HFFc6 (cell line): ENCODE measurements at regions not wholly inside any gene's neighbourhood (a gene's known extent, or its start where the extent isn't known, plus 50 kb on each side); places are given as distances from the start of the nearest gene placed in this dataset.

Source experiments
- DNase-seq: peaks from one replicate; pipeline ENCODE4 v3.0.0-alpha.2; 2018
- H3K27ac Mint-ChIP-seq: 2 replicates; pipeline ENCODE4 v1.8.0; 2020; ENCODE audit warnings: mild to moderate bottlenecking, mixed read lengths
- H3K27me3 Mint-ChIP-seq: 2 replicates; pipeline ENCODE4 v1.8.0; 2021; ENCODE audit warnings: mild to moderate bottlenecking, moderate library complexity, mixed read lengths; ENCODE audit not compliant: insufficient read depth
- H3K36me3 Mint-ChIP-seq: 2 replicates; pipeline ENCODE4 v1.8.0; 2021; ENCODE audit warnings: low read depth, mixed read lengths
- H3K4me1 Mint-ChIP-seq: 2 replicates; pipeline ENCODE4 v1.8.0; 2020; ENCODE audit warnings: low read depth, mixed read lengths
- H3K4me3 Mint-ChIP-seq: 2 replicates; pipeline ENCODE4 v1.8.0; 2020; ENCODE audit warnings: mild to moderate bottlenecking, moderate library complexity, mixed read lengths
- H3K9me3 Mint-ChIP-seq: 2 replicates; pipeline ENCODE4 v1.8.0; 2020; ENCODE audit warnings: mild to moderate bottlenecking, mixed read lengths
- TF ChIP-seq, protein P1 (sequence below): fragments of 200-600 bp; sonication (generic); IDR thresholded peaks from 2 replicates; pipeline ENCODE4 v1.5.0; 2021; ENCODE audit warnings: antibody characterized with exemption, mild to moderate bottlenecking

DNA sequence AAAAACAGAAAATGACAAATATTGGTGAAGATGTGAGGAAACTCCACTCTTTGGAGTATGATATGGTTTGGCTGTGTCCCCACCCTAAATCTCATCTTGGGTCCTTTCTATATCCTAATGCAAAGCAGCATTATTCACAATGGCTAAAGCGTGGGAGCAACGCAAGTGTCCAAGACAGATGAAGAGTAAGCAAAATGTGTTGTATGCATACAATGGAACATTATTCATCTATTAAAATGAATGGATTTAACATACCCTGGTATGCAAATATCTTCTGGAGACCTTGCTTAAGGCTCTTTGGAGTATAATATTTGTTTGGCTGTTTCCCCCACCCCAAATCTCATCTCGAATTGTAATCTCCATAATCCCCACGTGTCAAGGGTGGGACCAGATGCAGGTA lies 839.8 kb upstream of the POM121L12 start:
- Mint-ChIP-seq H3K4me3 (no peak overlapping the region), H3K4me1 (no peaks in the 10 kb centered on the region), H3K27me3 (no peaks in the 10 kb centered on the region), H3K9me3 (peaks cover 21% of the 10 kb centered on the region), H3K27ac (no peak overlapping the region), H3K36me3 (no peaks in the 10 kb centered on the region)
- DNase-seq, result no peak
- TF ChIP-seq, protein P1, sequence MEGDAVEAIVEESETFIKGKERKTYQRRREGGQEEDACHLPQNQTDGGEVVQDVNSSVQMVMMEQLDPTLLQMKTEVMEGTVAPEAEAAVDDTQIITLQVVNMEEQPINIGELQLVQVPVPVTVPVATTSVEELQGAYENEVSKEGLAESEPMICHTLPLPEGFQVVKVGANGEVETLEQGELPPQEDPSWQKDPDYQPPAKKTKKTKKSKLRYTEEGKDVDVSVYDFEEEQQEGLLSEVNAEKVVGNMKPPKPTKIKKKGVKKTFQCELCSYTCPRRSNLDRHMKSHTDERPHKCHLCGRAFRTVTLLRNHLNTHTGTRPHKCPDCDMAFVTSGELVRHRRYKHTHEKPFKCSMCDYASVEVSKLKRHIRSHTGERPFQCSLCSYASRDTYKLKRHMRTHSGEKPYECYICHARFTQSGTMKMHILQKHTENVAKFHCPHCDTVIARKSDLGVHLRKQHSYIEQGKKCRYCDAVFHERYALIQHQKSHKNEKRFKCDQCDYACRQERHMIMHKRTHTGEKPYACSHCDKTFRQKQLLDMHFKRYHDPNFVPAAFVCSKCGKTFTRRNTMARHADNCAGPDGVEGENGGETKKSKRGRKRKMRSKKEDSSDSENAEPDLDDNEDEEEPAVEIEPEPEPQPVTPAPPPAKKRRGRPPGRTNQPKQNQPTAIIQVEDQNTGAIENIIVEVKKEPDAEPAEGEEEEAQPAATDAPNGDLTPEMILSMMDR, result no peak

DNA sequence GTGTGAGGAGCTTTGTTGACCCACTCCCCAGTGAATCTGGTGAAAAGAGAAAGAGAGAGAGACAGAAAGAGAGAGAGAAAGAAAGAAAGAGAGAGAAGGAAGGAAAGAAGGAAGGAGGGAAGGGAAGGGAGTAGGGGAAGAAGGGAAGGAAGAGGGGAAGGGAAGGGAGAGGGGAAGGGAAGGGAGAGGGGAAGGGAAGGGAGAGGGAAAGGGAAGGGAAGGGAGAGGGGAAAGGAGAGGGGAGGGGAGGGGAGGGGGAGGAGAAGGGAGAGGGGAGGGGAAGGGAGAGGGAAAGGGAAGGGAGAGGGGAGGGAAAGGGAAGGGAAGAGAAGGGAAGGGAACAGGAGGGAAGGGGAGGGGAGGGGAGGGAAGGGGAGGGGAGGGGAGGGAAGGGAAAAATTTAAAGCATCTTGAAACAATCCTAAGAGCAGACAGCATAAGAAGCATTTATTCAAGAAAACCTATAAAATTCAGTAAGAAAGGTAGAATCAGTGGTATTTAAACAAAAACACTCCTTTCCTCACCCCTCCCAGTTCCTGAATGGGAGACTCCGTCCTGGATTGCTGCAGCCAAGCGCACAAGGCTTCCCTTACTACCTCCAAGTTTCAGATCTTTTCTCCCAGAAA lies 846.2 kb upstream of the POM121L12 start:
- no peak for DNase-seq
- Mint-ChIP-seq H3K4me1 (no peaks in the 10 kb centered on the region), H3K9me3 (peaks cover 29% of the 10 kb centered on the region), H3K4me3 (no peak overlapping the region), H3K36me3 (peaks cover 2% of the 10 kb centered on the region; the same call in 1 of the 2 replicates), H3K27ac (no peak overlapping the region), H3K27me3 (no peaks in the 10 kb centered on the region)
- TF ChIP-seq, protein P1, result no peak

DNA sequence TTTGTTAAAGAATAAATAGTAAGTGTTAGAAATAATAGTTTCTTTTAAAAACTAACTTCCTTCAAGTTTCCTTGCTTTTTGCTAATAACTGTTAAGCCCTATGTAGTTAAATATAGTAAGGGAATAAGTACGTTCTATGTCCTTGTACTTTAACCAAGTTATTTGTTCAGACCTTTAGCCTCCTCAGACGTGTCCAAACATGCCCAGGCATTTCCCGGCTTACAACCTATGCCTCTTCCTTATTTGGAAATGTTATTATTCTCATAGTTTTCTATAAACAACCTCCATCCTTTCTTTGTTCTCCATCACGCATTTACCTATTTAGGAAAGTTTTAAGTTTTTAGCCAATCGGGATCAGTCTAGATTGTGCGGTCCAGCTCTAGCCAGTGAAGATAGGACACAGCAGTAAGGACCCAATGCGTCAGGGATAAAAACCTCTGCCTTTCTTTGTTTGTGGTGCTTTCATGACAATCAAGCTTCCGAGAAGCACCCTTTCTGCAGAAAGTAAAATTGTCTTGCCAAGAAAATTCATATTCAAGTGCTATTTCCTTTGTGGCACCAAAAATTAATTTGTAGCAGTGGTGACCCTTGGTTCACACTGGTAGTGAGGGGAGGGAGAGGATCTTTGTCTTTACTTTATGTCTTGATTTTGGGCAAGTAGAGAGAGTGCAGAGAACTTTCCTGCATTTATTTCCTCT lies 851.3 kb upstream of the POM121L12 start:
- TF ChIP-seq, protein P1, result no peak
- H3K36me3 Mint-ChIP-seq, result peaks cover 5% of the 10 kb centered on the region; the same call in 1 of the 2 replicates
- no peak overlapping the region for H3K27ac Mint-ChIP-seq
- H3K9me3 Mint-ChIP-seq, result peaks cover 39% of the 10 kb centered on the region
- no peaks in the 10 kb centered on the region for H3K27me3 Mint-ChIP-seq
- DNase-seq, result no peak
- no peaks in the 10 kb centered on the region for H3K4me1 Mint-ChIP-seq
- no peak overlapping the region for H3K4me3 Mint-ChIP-seq

DNA sequence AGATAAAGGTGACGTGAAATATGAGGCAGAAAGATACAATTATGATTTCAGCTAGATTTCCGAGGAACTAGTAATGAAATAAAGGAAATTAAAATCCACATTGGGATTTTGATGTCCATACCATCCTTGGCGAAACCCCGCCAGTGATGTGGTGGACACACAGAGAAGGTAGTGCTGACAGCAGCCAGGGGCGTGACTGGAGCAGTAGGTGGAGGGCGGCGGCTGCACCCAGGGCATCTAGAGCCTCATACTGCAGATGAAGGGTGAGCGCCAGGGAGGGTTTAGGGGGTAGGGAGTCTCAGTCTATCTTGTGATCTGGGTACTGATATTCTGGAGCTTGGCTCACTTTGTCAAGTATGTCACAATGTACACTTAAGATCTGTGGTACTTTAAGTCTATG lies 855.5 kb upstream of the POM121L12 start:
- Mint-ChIP-seq H3K4me1 (no peaks in the 10 kb centered on the region), H3K4me3 (no peak overlapping the region), H3K9me3 (peaks cover 35% of the 10 kb centered on the region)

DNA sequence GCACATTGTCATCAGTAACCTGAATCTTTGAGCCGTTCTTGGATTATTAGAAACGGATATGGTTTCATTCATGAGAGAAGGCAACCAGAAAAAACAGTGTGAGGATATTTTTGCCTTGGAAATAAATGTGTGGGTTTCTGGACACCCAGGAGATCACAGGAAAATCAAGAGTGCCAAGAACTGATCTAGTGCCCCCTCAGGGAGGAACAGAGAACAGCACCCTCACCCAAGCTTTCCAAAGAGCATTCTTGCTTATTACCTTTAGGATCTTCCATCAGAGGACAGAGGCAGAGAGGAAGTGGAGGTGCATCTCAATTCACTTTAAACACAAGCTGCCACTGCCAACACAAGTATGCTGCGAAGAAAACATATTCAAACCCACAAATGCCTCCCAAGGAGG lies 851.5 kb upstream of the COBL start:
- Mint-ChIP-seq H3K36me3 (no peaks in the 10 kb centered on the region), H3K4me3 (no peak overlapping the region), H3K27me3 (no peaks in the 10 kb centered on the region; the same call in 1 of the 2 replicates), H3K9me3 (peaks cover 28% of the 10 kb centered on the region), H3K4me1 (no peaks in the 10 kb centered on the region), H3K27ac (no peak overlapping the region)
- TF ChIP-seq, protein P1, result no peak; the same call in 1 of the 2 replicates
- DNase-seq, result no peak

More for the DNA sequence above, 855.5 kb upstream of the POM121L12 start:
- Mint-ChIP-seq H3K27ac (no peak overlapping the region), H3K36me3 (peaks cover 5% of the 10 kb centered on the region; the same call in 1 of the 2 replicates), H3K27me3 (no peaks in the 10 kb centered on the region)
- DNase-seq, result no peak
- TF ChIP-seq, protein P1, result no peak
